K562 (cell line): ENCODE measurements at regions not wholly inside any gene's neighbourhood (a gene's known extent, or its start where the extent isn't known, plus 50 kb on each side); places are given as distances from the start of the nearest gene placed in this dataset.

ENCODE experiments used
- ETV1 ChIP-seq: fragments of 450-650 bp; conservative IDR thresholded peaks from 2 replicates; pipeline ENCODE4 v1.6.1; 2016; ENCODE audit warnings: missing genetic modification characterization, control low read depth, low read depth, missing compliant biosample characterization
- GTF2A2 ChIP-seq: IDR thresholded peaks from 2 replicates; pipeline ENCODE4 v1.6.1; 2016; ENCODE audit warnings: mild to moderate bottlenecking, missing genetic modification characterization, missing compliant biosample characterization
- IFI16 ChIP-seq: fragments of 250-450 bp; sonication (Bioruptor Pico); IDR thresholded peaks from 2 replicates; pipeline ENCODE4 v2.1.2; 2022; ENCODE audit warnings: mild to moderate bottlenecking, inconsistent platforms
- RBM25 ChIP-seq: fragments of 200-400 bp; formaldehyde crosslinking; IDR thresholded peaks from 2 replicates; pipeline ENCODE4 v1.6.1; 2018; ENCODE audit warnings: low read length, low read depth, moderate library complexity; ENCODE audit not compliant: severe bottlenecking
- ZNF324 ChIP-seq: fragments of 250-450 bp; sonication (Bioruptor Pico); IDR thresholded peaks from 2 replicates; pipeline ENCODE4 v1.4.0; 2020; ENCODE audit warnings: mild to moderate bottlenecking
- ZNF561 ChIP-seq: fragments of 450-650 bp; formaldehyde crosslinking; conservative IDR thresholded peaks from 2 replicates; pipeline ENCODE4 v1.4.0; 2020; ENCODE audit warnings: mild to moderate bottlenecking, moderate library complexity
- ZNF696 ChIP-seq: fragments of 250-450 bp; sonication (Bioruptor Pico); conservative IDR thresholded peaks from 2 replicates; pipeline ENCODE4 v1.4.0; 2020; ENCODE audit warnings: mild to moderate bottlenecking, moderate library complexity
- ZNF766 ChIP-seq: fragments of 200-800 bp; sonication (Bioruptor generic); conservative IDR thresholded peaks from 2 replicates; pipeline ENCODE4 v1.6.1; 2016; ENCODE audit warnings: missing genetic modification characterization, missing compliant biosample characterization
- TF ChIP-seq, protein P1 (sequence below): fragments of 250-450 bp; sonication (Bioruptor Pico); IDR thresholded peaks from 2 replicates; pipeline ENCODE4 v1.4.0; 2020; ENCODE audit warnings: mild to moderate bottlenecking, moderate library complexity
- TF ChIP-seq, protein P2 (sequence below), 3 experiments: fragments of 200-800 bp in 1 of 3; sonication (Bioruptor generic) in 1 of 3; sonication (generic) in 1 of 3; formaldehyde crosslinking in 1 of 3; IDR thresholded peaks; 2 replicates each; pipeline versions ENCODE4 v1.6.1 to v1.8.0; 2016 to 2022; ENCODE audit warnings: mild to moderate bottlenecking in 2 of 3, missing compliant biosample characterization in 2 of 3, missing genetic modification characterization in 2 of 3, missing genetic modification reagents in 1 of 3
- TF ChIP-seq, protein P3 (sequence below): fragments of 450-650 bp; formaldehyde crosslinking; IDR thresholded peaks from 2 replicates; pipeline ENCODE4 v1.4.0; 2020; ENCODE audit warnings: mild to moderate bottlenecking
- TF ChIP-seq, protein P4 (sequence below): fragments of 450-650 bp; formaldehyde crosslinking; IDR thresholded peaks from 2 replicates; pipeline ENCODE4 v1.4.0; 2022; ENCODE audit warnings: missing genetic modification characterization
- TF ChIP-seq, protein P5 (sequence below): fragments of 200-800 bp; sonication (Bioruptor generic); IDR thresholded peaks from 2 replicates; pipeline ENCODE4 v1.6.1; 2016; ENCODE audit warnings: missing genetic modification characterization, missing compliant biosample characterization
- TF ChIP-seq, protein P6 (sequence below): sonication (generic); formaldehyde crosslinking; IDR thresholded peaks from 2 replicates; pipeline ENCODE4 v1.8.0; 2022; ENCODE audit warnings: missing genetic modification reagents, mild to moderate bottlenecking, borderline replicate concordance

DNA sequence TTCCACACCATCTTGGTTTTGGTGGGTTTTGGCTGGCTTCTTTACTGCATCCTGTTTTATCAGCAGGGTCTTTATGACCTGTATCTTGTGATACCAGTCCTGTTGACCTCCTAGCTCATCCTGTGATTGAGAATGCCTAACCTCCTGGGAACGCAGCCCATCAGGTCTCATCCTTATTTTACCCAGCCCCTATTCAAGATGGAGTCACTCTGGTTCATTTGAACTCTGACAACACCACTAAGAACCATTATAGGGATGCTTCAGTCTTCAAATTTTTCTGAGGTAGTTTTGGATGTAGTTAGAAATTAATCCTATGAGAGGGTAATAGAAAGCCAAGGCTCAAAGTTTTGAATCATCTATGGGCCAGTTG lies 287.8 kb upstream of the SLC39A10 start (continued):
- TF ChIP-seq, protein P1, sequence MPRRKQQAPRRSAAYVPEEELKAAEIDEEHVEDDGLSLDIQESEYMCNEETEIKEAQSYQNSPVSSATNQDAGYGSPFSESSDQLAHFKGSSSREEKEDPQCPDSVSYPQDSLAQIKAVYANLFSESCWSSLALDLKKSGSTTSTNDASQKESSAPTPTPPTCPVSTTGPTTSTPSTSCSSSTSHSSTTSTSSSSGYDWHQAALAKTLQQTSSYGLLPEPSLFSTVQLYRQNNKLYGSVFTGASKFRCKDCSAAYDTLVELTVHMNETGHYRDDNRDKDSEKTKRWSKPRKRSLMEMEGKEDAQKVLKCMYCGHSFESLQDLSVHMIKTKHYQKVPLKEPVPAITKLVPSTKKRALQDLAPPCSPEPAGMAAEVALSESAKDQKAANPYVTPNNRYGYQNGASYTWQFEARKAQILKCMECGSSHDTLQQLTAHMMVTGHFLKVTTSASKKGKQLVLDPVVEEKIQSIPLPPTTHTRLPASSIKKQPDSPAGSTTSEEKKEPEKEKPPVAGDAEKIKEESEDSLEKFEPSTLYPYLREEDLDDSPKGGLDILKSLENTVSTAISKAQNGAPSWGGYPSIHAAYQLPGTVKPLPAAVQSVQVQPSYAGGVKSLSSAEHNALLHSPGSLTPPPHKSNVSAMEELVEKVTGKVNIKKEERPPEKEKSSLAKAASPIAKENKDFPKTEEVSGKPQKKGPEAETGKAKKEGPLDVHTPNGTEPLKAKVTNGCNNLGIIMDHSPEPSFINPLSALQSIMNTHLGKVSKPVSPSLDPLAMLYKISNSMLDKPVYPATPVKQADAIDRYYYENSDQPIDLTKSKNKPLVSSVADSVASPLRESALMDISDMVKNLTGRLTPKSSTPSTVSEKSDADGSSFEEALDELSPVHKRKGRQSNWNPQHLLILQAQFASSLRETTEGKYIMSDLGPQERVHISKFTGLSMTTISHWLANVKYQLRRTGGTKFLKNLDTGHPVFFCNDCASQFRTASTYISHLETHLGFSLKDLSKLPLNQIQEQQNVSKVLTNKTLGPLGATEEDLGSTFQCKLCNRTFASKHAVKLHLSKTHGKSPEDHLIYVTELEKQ, result peak; percentile 83
- TF ChIP-seq ETV1 (tag) (peak; percentile 66), GTF2A2 (peak; percentile 93), RBM25 (no peak), IFI16 (peak; percentile 87), ZNF324 (CRISPR knock-in tag) (peak; percentile 58; the same call in 1 of the 2 replicates), ZNF561 (CRISPR knock-in tag) (peak; percentile 65; the same call in 1 of the 2 replicates), ZNF766 (CRISPR knock-in tag) (peak; percentile 93), ZNF696 (CRISPR knock-in tag) (no peak)
- TF ChIP-seq, protein P2, sequence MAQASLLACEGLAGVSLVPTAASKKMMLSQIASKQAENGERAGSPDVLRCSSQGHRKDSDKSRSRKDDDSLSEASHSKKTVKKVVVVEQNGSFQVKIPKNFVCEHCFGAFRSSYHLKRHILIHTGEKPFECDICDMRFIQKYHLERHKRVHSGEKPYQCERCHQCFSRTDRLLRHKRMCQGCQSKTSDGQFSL (CRISPR knock-in tag; IDR thresholded peaks at IDR 0.05), result no peak
- TF ChIP-seq, protein P2 (tag; IDR thresholded peaks at IDR 0.05), result peak in 1 of 2 experiments; percentile 98; a peak in 2 of 4 replicates
- TF ChIP-seq, protein P3, sequence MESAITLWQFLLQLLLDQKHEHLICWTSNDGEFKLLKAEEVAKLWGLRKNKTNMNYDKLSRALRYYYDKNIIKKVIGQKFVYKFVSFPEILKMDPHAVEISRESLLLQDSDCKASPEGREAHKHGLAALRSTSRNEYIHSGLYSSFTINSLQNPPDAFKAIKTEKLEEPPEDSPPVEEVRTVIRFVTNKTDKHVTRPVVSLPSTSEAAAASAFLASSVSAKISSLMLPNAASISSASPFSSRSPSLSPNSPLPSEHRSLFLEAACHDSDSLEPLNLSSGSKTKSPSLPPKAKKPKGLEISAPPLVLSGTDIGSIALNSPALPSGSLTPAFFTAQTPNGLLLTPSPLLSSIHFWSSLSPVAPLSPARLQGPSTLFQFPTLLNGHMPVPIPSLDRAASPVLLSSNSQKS (CRISPR knock-in tag), result peak; percentile 74; the same call in 1 of the 2 replicates
- TF ChIP-seq, protein P4, sequence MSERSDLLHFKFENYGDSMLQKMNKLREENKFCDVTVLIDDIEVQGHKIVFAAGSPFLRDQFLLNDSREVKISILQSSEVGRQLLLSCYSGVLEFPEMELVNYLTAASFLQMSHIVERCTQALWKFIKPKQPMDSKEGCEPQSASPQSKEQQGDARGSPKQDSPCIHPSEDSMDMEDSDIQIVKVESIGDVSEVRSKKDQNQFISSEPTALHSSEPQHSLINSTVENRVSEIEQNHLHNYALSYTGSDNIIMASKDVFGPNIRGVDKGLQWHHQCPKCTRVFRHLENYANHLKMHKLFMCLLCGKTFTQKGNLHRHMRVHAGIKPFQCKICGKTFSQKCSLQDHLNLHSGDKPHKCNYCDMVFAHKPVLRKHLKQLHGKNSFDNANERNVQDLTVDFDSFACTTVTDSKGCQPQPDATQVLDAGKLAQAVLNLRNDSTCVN (CRISPR knock-in tag), result peak; percentile 81; the same call in 1 of the 2 replicates
- TF ChIP-seq, protein P5, sequence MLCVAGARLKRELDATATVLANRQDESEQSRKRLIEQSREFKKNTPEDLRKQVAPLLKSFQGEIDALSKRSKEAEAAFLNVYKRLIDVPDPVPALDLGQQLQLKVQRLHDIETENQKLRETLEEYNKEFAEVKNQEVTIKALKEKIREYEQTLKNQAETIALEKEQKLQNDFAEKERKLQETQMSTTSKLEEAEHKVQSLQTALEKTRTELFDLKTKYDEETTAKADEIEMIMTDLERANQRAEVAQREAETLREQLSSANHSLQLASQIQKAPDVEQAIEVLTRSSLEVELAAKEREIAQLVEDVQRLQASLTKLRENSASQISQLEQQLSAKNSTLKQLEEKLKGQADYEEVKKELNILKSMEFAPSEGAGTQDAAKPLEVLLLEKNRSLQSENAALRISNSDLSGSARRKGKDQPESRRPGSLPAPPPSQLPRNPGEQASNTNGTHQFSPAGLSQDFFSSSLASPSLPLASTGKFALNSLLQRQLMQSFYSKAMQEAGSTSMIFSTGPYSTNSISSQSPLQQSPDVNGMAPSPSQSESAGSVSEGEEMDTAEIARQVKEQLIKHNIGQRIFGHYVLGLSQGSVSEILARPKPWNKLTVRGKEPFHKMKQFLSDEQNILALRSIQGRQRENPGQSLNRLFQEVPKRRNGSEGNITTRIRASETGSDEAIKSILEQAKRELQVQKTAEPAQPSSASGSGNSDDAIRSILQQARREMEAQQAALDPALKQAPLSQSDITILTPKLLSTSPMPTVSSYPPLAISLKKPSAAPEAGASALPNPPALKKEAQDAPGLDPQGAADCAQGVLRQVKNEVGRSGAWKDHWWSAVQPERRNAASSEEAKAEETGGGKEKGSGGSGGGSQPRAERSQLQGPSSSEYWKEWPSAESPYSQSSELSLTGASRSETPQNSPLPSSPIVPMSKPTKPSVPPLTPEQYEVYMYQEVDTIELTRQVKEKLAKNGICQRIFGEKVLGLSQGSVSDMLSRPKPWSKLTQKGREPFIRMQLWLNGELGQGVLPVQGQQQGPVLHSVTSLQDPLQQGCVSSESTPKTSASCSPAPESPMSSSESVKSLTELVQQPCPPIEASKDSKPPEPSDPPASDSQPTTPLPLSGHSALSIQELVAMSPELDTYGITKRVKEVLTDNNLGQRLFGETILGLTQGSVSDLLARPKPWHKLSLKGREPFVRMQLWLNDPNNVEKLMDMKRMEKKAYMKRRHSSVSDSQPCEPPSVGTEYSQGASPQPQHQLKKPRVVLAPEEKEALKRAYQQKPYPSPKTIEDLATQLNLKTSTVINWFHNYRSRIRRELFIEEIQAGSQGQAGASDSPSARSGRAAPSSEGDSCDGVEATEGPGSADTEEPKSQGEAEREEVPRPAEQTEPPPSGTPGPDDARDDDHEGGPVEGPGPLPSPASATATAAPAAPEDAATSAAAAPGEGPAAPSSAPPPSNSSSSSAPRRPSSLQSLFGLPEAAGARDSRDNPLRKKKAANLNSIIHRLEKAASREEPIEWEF (CRISPR knock-in tag), result peak; percentile 93
- TF ChIP-seq, protein P6, sequence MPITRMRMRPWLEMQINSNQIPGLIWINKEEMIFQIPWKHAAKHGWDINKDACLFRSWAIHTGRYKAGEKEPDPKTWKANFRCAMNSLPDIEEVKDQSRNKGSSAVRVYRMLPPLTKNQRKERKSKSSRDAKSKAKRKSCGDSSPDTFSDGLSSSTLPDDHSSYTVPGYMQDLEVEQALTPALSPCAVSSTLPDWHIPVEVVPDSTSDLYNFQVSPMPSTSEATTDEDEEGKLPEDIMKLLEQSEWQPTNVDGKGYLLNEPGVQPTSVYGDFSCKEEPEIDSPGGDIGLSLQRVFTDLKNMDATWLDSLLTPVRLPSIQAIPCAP, result no peak
